ENCODE measurements at regions not wholly inside any gene's neighbourhood (a gene's known extent, or its start where the extent isn't known, plus 50 kb on each side); places are given as distances from the start of the nearest gene placed in this dataset.
"Not testable (repeated sequence)": the region's sequence is repeated elsewhere in the genome, so short reads cannot be mapped to it uniquely, and the experiment has no call there.

DNA sequence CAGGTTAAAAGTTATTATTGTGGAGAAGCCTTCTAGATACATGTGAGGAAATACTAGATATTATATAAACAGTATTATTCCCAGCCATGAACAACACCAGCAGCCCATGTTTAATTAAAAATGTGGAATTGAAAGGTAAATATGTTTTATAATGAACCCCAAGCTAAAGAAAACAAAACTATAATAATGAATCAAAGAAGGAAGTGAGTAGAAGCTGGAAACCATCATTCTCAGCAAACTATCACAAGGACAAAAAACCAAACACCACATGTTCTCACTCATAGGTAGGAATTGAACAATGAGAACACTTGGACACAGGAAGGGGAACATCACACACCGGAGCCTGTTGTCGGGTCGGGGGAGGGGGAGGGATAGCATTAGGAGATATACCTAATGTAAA lies 167.6 kb upstream of the CXXC4 start:
- not testable (repeated sequence) for DNase-seq (ENCODE audit: low spot score)

DNA sequence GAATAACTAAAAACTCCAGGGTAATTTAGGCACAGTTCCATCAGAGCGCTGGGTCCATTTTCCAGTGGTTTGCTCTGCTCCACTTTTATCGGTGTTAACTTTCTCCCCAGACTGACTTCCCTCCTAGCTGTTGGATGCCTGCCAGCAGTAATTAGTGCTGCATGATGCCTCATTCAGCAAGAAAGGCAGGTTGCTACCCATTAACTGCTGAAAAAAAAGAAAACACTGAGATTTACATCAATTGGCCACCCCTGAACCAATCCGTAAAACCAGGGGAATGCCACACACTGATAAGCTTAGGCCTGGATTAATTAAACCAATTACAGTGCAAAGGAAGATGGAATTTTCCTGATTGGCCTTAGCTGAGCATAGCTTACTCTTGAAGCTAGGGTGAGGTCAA lies 182.4 kb upstream of the CXXC4 start:
- no peak for DNase-seq (ENCODE audit: low spot score)

DNA sequence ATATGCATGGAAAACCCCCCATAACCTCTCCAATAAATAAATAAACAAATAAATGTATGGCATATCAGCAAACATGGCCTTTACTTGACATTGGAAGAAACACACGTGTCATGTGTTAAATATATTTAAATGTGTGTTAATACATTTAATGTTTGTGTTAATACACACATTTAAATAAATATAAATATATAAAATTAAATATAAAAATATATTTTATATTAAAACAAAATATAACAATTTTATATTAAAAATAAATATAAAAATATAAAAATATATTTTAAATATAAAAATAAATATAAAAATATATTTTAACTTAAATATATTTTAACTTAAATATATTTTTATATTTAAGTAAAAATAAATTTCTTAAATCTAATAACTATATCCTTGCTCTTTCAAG lies 187.6 kb upstream of the CXXC4 start:
- no peak for DNase-seq (ENCODE audit: low spot score)

DNA sequence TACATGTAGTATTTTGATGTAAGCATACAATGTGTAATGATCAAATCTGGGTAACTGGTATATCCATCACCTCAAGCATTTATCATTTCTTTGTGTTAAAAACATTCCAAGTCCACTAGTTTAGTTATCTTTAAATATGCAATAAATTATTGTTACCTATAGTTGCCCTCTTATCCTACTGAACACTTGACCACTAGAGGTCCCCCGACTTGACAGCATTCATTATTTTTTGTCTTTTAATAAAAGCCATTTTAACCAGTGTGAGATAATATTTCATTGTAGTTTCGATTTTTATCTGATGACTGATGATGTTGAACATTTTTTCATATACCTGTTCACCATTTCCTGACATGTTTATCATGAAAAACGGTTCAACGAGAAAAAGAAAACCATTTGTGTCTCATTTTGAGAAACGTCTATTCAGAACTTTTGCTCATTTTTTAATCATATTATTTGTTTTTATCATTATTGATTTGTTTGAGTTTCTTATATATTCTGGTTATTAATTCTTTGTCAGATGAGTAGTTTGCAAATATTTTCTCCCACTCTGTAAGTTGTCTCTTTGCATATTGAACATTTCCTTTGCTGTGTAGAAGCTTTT lies 199.0 kb upstream of the CXXC4 start:
- no peak for DNase-seq (ENCODE audit: low spot score)

DNA sequence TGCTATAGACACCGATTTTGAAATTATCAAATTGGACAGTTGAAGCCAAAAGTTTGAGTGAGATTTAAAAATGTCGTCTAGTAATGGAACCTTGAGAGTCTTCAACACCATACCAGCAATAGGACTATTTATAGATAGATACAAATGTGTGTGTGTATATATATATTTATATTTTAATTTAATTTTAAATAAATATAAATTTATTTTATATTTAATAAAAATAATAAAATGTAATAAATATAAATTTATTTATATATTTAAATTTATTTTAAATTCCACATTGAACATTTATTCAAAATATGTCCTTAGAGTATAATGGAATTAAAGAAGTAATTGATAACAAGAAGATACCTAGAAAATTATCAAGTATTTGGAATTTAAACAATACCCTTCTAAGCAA lies 221.9 kb upstream of the CXXC4 start:
- no peak for DNase-seq (ENCODE audit: low spot score)

DNA sequence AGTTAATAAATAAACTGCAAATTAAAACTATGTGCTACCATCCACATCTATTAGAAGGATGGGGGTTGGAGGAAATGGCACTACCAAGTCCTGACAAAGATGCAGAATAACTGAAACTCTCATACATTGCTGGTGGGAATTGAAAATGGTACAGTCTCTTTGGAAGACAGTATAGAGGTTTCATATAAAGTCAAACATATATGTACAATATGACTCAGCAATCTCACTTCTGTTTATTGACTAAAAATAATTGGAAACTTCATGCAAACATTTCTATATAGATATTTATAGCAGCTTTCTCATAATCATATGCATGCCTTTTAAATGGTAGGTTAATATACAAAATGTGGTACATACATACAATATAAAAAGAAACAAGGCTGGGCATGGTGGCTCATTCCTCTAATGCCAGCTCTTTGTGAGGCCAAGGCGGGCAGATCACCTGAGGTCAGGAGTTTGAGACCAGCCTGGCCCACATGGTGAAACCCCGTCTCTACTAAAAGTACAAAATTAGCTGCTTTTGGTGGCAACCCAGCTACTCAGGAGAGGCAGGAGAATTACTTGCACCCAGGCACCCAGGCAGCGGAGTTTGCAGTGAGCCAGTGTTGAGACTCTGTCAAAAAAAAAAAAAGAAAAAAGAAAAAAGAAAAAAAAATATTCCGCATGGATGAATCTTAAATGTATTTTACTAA lies 225.0 kb upstream of the CXXC4 start:
- no peak for DNase-seq (ENCODE audit: low spot score)

DNA sequence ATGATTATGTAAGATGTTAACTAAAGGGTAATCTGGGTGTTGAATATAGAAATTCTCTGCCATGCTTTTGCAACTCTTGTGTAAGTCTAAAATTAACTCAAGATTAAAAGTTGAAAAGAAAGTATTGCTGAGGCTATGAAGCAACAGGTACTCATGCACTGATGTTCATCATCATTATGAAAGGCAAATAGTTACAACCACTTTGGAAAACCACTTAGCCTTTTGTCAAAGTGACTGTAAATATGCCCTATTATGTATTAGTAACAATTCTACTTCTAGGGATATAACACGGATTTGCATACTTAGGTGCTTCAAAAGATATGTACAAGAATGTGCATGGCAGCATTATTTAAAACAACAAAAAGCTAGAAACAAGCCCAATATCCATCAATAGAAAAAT lies 227.8 kb upstream of the CXXC4 start:
- no peak for DNase-seq (ENCODE audit: low spot score)

DNA sequence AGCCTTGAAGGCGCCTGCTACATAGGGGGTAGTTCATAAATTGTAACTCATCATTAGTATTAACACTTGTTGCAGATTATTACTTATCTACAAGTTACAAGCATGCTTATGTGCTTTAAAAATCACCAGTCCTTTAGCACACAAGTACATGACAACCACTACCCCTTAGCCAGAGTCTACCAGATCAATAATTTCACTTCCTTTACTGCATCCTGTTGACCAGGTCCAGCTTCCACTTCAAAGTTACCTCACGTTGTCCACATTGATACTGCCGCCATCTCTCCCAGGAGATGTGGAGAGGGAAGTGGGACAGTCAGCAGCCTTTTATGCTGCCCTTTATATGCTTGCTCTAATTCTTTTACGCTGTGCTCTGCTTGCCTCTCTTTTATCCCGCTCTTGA lies 231.3 kb upstream of the CXXC4 start:
- no peak for DNase-seq (ENCODE audit: low spot score)

DNA sequence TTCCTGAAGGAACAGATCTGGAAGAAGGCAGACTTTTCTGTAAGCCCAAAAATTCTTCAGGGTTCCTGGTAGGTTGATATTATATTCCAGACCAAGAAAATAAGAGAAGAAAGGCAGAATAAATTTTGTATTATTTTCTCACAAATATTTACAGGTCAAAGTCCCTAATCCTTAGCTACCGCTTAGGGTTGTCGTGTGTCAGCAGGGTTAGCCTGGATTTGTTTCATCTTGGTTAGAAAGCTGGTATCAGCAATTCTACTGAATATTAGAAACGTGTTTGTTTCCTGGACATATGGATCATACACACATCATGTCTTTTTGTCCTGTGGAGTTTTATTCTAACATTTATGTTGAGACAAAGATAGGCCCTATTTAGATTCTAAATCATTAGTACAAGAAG lies 232.9 kb upstream of the CXXC4 start:
- no peak for DNase-seq (ENCODE audit: low spot score)

DNA sequence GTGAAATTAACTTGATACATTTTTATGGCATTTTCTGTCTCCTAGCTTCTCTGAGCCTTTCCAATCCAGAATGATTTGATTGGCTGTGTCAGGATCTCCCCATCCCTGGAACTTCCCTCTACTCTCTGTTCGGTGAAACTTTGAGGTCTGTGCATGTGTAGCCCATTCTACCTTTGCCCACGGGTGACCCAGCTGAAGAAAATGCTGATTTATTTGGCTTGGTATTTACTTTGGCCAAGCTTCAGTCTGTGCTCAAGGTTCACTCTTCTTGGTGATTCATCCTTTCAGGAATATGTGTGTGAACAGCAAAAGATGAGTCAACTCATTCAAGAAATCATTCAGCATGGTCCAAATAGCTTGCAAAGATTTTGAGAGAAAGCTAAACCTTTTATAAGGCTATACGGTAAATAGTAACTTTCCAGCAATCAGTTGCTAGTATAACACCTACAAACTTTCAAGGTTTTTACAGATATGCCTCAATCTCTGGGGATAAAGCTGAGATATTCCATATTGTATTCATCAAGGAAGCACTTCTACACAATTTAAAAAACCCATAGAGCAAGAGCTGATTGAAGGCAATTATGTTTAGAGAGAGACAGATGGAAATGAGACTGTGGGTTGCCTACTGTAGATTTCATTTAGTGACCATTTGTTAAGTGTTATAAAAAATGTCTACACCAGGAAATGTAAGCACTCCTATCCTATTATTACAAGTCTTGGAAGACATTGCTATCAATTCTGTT lies 233.9 kb upstream of the CXXC4 start:
- no peak for DNase-seq (ENCODE audit: low spot score)

DNA sequence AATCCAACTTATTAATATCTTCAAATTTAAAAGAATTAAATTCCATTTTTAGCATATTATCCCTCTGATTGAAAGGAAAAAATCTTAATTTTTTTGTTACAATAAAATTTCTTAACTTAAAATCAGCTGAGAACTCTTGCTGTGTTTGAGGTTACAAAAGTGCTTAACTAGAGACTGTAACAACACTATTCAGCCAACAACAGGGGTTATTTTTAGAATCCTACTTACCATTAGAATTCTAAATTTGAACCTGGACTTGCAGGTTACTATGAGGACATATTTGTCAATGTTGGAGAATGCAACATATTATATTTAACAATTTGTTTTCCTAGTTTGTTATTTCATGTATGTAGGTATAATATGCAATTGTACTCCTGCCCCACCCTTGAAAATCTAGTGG lies 238.1 kb upstream of the CXXC4 start:
- no peak for DNase-seq (ENCODE audit: low spot score)

DNA sequence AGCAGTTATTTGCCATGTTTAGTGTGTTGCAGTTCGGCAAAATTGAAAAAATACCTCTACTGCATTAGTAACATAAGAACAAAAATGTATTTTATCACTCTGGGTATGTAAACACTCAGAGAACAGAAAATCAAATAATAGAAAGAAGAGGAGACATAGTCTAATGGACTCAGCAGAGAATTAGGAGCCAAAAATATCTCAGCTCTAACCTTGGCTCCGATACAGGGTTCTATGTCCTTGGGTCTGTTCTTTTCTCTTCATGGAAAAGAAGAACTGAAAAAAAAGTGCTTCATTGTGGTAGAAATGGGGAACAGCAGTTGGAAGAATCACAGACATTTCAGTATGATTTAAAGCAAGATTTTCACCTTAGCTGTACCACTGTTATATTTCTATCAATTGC lies 240.5 kb upstream of the CXXC4 start:
- DNase-seq (ENCODE audit: low spot score): no peak

DNA sequence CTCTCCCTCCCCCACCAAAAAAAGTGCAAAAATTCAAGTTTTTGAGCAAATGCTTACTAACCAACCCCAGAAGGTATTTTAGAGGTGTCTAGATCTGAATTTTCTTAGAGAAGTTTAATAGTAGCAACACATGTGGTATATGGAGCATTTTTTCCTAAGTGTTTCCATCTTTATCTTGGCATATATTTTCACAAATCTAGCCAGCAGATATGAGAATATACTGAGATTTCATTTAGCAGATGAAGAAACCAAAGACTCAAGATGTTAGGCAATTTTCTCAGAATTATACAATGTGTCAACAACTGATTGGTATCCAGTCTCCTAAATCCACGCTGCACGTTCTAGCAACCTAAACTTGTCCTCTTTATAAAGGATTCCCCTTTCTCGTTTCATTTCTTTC lies 245.5 kb upstream of the CXXC4 start:
- no peak for DNase-seq (ENCODE audit: low spot score)

DNA sequence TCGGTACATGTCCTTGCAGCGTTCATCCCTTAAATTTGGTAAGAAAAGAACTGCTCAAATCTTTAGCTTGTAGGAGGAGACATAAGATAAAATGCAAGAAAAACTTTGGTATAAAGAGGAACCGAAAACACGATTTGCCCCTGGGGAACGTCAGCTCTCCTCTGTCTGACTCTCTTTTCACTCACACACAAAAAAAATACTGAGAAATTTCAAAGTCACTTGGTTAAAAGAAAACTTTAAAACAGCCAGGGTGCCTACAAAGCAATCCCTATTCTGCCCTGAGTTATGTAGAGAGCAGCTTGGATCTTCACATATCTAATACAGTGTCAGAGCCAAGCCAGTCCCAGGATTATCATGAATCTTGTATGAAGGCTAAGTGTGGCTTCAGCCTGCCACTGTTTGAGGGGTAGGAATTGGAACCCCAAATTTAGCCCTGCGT lies 248.5 kb upstream of the CXXC4 start:
- DNase-seq (ENCODE audit: low spot score): no peak

DNA sequence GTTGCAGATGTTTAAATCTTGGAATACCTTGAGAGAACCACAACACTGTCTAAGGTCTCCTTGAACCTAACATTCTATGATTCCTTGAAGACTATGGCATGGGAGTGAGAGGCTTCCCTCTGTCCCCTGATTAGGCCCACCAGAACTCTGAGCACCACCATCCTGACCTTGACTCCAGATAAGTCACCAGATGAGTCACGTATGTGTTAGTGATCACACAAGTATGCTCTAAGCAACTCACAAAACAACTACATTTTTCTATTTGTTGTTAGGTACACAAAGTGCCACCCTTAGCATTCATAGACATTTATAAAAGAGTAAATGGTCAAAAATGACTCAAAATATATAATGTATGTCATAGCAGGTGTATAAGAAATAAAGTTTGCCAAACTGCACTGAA lies 252.9 kb upstream of the CXXC4 start:
- no peak for DNase-seq (ENCODE audit: low spot score)

DNA sequence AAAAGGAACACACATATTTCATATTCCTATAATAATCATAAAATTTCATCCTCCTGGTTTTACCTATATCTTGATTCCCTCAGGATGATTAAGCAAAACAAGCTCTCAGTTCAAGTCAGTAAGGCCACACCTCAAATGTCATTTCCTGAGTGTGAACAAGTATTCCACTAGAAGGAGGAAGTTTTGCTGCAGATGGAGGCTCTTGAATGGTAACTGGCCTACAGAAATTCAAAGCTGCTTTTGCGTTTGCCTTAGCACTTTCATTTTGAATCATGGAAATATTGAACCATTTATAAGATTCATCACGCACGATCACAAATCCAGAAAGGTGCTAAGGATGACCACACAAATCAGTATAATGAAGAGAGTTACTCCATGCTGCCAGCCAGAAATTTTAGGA lies 254.4 kb upstream of the CXXC4 start:
- no peak for DNase-seq (ENCODE audit: low spot score)

DNA sequence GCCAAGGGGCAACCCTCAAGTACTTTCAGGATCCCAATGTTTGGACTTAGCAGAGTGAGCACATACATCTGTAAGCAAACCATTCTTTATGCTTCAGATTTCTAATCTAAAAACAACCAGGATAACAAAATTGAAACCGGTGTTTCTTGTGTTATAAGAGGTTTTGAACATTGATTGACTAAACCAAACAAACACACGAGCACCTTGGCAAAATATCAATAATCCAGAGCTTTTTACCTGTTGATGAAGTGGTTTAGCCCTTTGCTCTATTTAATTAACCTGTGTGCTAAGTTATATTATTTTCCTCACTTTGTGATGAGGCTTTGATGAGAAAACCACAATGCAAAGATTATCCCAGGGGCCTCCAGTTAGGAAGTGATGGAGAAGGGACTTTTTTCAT lies 255.3 kb upstream of the CXXC4 start:
- DNase-seq (ENCODE audit: low spot score): no peak

DNA sequence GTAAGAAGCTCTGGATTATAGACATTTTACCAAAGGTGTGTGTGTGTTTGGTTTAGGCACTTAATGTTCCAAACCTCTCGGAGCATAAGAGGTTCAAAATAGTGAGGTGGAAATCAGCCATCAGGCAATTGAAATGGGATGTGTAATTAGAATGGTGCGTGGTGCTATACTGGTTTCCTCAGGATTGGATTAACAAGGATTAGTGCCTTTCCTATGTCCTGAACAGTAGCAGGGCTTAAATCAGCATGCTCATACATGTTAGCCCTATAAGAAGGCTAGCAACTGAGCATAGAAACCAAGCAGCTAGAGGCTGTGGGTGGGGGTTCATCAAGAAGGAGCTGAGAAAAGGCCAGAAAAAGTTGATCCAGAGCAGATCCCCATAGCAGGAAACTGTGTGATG lies 256.8 kb upstream of the CXXC4 start:
- no peak for DNase-seq (ENCODE audit: low spot score)

DNA sequence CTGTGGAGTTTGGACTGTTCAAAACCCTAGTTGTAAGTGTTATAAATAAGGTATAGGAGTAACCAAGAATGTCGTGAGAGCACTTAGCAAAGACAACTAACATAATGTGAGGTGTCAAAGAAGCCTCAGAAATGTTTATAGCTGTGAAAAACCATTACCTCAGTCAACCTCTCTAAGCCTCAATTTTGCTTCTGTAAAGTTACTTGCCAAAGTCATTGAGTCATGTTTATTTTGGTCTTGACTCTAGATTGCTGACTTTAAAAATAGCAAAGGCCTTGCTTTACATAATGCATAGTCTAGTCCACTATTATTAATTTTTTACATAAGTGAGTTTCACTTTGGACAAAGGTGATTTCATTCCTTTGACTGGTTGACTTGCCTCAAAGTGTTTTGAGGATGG lies 257.6 kb upstream of the CXXC4 start:
- DNase-seq (ENCODE audit: low spot score): no peak

DNA sequence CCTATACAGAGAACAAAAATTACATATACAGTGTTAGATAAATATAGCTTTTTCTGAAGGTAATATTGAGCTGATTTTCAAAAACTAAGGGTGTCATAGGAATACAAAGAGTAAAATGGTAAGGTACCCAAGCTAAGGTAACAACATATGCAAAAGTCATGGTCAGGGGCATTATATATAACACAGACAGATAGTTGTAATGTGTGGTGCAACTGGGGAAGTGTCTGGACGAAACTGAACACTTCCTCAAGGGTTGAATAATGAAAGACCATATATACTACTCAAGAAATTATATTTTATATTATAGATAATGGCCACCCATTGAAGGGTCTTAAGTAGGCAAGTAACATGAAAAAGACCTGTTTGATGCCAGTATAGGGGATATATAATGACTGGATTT lies 262.1 kb upstream of the CXXC4 start:
- no peak for DNase-seq (ENCODE audit: low spot score)

DNA sequence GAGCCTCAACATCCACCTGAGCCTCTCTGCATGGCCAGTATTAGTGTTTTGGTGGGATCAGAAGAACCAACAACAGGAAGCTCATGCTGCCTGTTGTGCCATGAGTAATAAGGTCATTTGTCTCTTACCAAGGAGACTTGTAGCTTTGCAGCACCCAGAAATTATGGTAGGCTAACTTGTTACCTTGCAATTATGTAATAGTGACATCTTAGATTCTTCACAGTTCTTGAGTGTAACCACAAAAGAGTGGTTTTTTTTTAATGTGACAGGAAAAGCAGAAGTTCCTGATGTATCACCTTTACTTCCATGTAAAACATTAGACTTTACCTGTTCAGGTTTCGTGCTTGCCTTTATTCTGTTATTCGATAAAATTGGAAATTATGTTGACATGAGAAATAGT lies 263.9 kb upstream of the CXXC4 start:
- DNase-seq (ENCODE audit: low spot score): no peak

DNA sequence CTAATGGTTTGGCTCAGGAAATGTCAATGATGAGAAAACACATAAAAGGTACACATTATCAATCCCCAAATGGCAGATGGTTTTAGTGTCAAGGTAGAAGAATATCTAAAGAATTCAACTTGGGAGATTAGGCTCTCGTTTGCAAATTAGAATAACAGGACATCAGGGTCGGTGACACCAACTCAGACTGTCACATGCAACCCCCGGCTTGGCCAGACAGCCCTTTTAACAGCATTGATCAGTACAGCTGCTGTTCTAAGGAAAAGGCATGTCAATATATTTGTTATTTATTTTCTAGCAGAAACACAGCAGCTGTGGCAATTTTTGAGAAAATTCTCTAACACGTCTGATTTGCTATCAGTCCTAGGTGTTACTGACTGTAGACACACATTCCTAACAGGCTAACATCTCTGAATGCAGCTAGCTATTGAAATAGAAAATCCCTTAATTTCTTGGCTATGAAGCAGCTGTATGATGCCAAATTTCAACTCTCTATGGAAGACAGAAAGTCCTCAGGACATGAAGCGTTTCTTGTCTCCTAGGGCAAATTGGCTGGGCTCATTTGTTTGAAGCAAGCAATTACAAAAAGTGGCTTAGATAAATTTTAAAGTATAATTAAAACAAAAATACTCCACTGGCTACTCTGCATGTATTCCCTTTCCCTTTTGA lies 269.0 kb upstream of the CXXC4 start:
- DNase-seq (ENCODE audit: low spot score): no peak

DNA sequence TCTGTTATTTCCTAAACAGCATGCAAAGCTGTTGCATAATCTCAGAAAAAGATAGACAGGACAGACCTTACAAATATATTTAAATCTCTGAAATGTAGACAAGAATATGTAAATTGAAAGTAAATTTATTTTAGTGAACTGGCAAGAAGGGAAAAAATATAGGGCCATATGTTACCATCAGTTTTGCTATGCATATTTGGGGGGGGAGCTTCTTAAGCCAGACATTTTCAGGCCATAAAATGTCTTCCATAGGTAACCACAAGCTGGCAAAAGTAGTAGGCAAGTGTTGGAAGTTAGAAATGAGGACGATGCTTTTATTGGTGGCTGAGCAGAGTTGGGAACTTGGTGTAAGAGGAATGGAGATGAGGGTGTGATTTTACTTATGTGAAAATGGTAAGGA lies 272.0 kb upstream of the CXXC4 start:
- no peak for DNase-seq (ENCODE audit: low spot score)
